SK-N-SH (cell line): ENCODE measurements at regions not wholly inside any gene's neighbourhood (a gene's known extent, or its start where the extent isn't known, plus 50 kb on each side); places are given as distances from the start of the nearest gene placed in this dataset.

Experiments
- CTCF ChIP-seq: fragments of 200-600 bp; sonication (generic); IDR thresholded peaks from 2 replicates; pipeline ENCODE4 v1.6.1; 2017; ENCODE audit warnings: antibody characterized with exemption, mild to moderate bottlenecking, moderate library complexity
- EP300 ChIP-seq, 2 experiments: IDR thresholded peaks; 2 replicates each; pipeline versions ENCODE4 v1.4.0 to v1.6.1; 2012; ENCODE audit warnings: borderline replicate concordance in 1 of 2, low read depth in 1 of 2, low read length in 1 of 2
- JUND ChIP-seq: IDR thresholded peaks from 2 replicates; pipeline ENCODE4 v1.4.0; 2012
- MAX ChIP-seq: IDR thresholded peaks from 2 replicates; pipeline ENCODE4 v1.4.0; 2012; ENCODE audit warnings: low read depth
- MEF2A ChIP-seq: IDR thresholded peaks from 2 replicates; pipeline ENCODE4 v1.4.0; 2012; ENCODE audit warnings: low read depth, borderline replicate concordance
- NFIC ChIP-seq: IDR thresholded peaks from 2 replicates; pipeline ENCODE4 v1.4.0; 2012; ENCODE audit warnings: borderline replicate concordance
- POLR2AphosphoS5 ChIP-seq: IDR thresholded peaks from 2 replicates; pipeline ENCODE4 v1.6.1; 2012; ENCODE audit warnings: low read depth, low read length
- RCOR1 ChIP-seq: fragments of 150-350 bp; IDR thresholded peaks from 2 replicates; pipeline ENCODE4 v1.6.1; 2017; ENCODE audit warnings: antibody characterized with exemption, low read length
- SIN3A ChIP-seq: IDR thresholded peaks from 2 replicates; pipeline ENCODE4 v1.6.1; 2012; ENCODE audit warnings: low read depth, mild to moderate bottlenecking, low read length, moderate library complexity, borderline replicate concordance
- TAF1 ChIP-seq: IDR thresholded peaks from 2 replicates; pipeline ENCODE4 v1.6.1; 2012; ENCODE audit warnings: low read depth, mild to moderate bottlenecking, low read length, moderate library complexity, borderline replicate concordance
- TEAD4 ChIP-seq: IDR thresholded peaks from 2 replicates; pipeline ENCODE4 v1.4.0; 2012; ENCODE audit warnings: mild to moderate bottlenecking, borderline replicate concordance; ENCODE audit not compliant: insufficient read depth
- TF ChIP-seq, protein P1 (sequence below): fragments of 150-350 bp; IDR thresholded peaks from 2 replicates; pipeline ENCODE4 v1.6.1; 2016; ENCODE audit warnings: mild to moderate bottlenecking, low read depth, low read length

DNA sequence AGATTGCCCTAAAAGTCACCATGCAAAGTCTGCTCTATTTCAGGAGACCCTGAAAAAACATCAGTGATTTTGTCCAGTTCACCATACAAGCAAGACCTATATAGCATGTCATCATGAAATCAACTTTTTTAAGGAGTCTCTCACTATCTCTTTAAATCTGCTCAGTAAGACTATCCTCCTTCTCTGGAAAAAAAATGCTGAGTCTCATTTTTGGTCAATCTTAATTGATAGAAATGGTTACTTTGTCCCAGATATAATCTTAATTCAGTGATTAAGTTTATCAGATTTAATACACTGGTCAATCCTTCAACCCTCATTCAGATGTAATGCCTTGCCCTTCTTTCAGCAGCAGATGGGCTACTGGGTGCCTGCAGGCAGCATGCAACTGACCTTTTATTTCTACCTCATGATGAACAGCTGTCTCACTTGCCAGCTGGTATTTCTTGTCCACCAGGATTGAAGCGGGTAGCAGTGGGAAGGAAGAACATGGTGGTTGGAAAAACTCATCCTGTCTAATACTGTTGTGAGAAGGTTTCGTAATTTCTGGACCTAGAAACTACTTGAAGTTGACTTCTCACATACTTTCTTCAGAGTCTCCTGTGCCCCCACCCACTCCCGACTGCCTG lies 375.3 kb downstream of the DNAH5 start:
- TF ChIP-seq CTCF (no peak), MEF2A (no peak), POLR2AphosphoS5 (no peak), MAX (no peak), JUND (no peak), NFIC (no peak), TAF1 (no peak), EP300 (IDR thresholded peaks at IDR 0.05; ENCODE audit: borderline replicate concordance in 1 of 2, low read depth in 1 of 2, low read length in 1 of 2) (no peak), SIN3A (no peak), RCOR1 (no peak), TEAD4 (no peak)
- TF ChIP-seq, protein P1, sequence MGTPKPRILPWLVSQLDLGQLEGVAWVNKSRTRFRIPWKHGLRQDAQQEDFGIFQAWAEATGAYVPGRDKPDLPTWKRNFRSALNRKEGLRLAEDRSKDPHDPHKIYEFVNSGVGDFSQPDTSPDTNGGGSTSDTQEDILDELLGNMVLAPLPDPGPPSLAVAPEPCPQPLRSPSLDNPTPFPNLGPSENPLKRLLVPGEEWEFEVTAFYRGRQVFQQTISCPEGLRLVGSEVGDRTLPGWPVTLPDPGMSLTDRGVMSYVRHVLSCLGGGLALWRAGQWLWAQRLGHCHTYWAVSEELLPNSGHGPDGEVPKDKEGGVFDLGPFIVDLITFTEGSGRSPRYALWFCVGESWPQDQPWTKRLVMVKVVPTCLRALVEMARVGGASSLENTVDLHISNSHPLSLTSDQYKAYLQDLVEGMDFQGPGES = no peak
